Loucy (cell line): ENCODE measurements at regions not wholly inside any gene's neighbourhood (a gene's known extent, or its start where the extent isn't known, plus 50 kb on each side); places are given as distances from the start of the nearest gene placed in this dataset.

Experiments used
- H2AFZ ChIP-seq: fragments of 200-600 bp; sonication (generic); 2 replicates; pipeline ENCODE4 v1.6.0; 2016; ENCODE audit warnings: antibody characterized with exemption, mild to moderate bottlenecking, low read length, moderate library complexity
- H3F3A ChIP-seq: fragments of 200-600 bp; 2 replicates; pipeline ENCODE4 v1.6.0; 2016; ENCODE audit warnings: antibody characterized with exemption, low read depth, mild to moderate bottlenecking
- H3K27me3 ChIP-seq: fragments of 200-600 bp; sonication (generic); 2 replicates; pipeline ENCODE4 v1.6.1; 2014; ENCODE audit warnings: low read length, mild to moderate bottlenecking; ENCODE audit not compliant: insufficient read depth, poor library complexity, severe bottlenecking
- H3K36me3 ChIP-seq: fragments of 200-600 bp; sonication (generic); 2 replicates; pipeline ENCODE4 v1.6.1; 2016; ENCODE audit warnings: low read length; ENCODE audit not compliant: insufficient read depth
- H3K4me1 ChIP-seq: fragments of 200-600 bp; sonication (generic); 2 replicates; pipeline ENCODE4 v1.5.1; 2014; ENCODE audit warnings: low read length, mild to moderate bottlenecking; ENCODE audit not compliant: insufficient read depth, poor library complexity, severe bottlenecking
- H3K4me2 ChIP-seq: fragments of 200-600 bp; sonication (generic); 2 replicates; pipeline ENCODE4 v1.6.0; 2014; ENCODE audit warnings: antibody characterized with exemption, low read length, low read depth, mild to moderate bottlenecking; ENCODE audit not compliant: poor library complexity, severe bottlenecking
- H3K4me3 ChIP-seq: fragments of 200-600 bp; sonication (generic); 2 replicates; pipeline ENCODE4 v1.5.1; 2014; ENCODE audit warnings: low read length, mild to moderate bottlenecking, mixed read lengths; ENCODE audit not compliant: poor library complexity, severe bottlenecking
- H3K79me2 ChIP-seq: fragments of 200-600 bp; sonication (generic); 2 replicates; pipeline ENCODE4 v1.6.1; 2014; ENCODE audit warnings: low read length; ENCODE audit not compliant: insufficient read depth
- H3K9ac ChIP-seq: fragments of 200-600 bp; sonication (generic); 2 replicates; pipeline ENCODE4 v1.6.0; 2014; ENCODE audit warnings: mild to moderate bottlenecking, low read depth, low read length, moderate library complexity; ENCODE audit not compliant: poor library complexity, severe bottlenecking
- H3K9me2 ChIP-seq: fragments of 200-600 bp; sonication (generic); replicated peaks from 2 replicates; pipeline ENCODE4 v1.6.1; 2016; ENCODE audit warnings: low read depth, low read length, mixed read lengths
- H3K9me3 ChIP-seq: fragments of 200-600 bp; sonication (generic); 2 replicates; pipeline ENCODE4 v1.6.1; 2014; ENCODE audit warnings: mild to moderate bottlenecking, antibody characterized with exemption, low read length, low read depth; ENCODE audit not compliant: insufficient read depth
- H4K20me1 ChIP-seq: fragments of 200-600 bp; sonication (generic); 2 replicates; pipeline ENCODE4 v1.6.0; 2014; ENCODE audit warnings: antibody characterized with exemption, low read length, mild to moderate bottlenecking; ENCODE audit not compliant: insufficient read depth, poor library complexity, severe bottlenecking
- EZH2phosphoT487 ChIP-seq: fragments of 200-600 bp; IDR thresholded peaks from 2 replicates; pipeline ENCODE4 v1.6.1; 2018; ENCODE audit warnings: antibody characterized with exemption, mild to moderate bottlenecking, moderate library complexity, borderline replicate concordance
- TF ChIP-seq, protein P1 (sequence below): fragments of 200-600 bp; sonication (generic); conservative IDR thresholded peaks from 2 replicates; pipeline ENCODE4 v1.5.1; 2014; ENCODE audit warnings: mild to moderate bottlenecking, antibody characterized with exemption, low read length

GRCh38 chr15:70357453-70357852 lies 259.7 kb upstream of the TLE3 start:
- H3K9me2 ChIP-seq, result no peaks in the 10 kb centered on the region
- H3K79me2 ChIP-seq, result no peaks in the 10 kb centered on the region
- H4K20me1 ChIP-seq, result no peaks in the 10 kb centered on the region
- H3K4me2 ChIP-seq, result no peak overlapping the region
- no peaks in the 10 kb centered on the region for H3F3A ChIP-seq
- no peak overlapping the region for H3K4me3 ChIP-seq
- H3K4me1 ChIP-seq, result no peaks in the 10 kb centered on the region
- TF ChIP-seq EZH2phosphoT487, result no peak
- TF ChIP-seq, protein P1, sequence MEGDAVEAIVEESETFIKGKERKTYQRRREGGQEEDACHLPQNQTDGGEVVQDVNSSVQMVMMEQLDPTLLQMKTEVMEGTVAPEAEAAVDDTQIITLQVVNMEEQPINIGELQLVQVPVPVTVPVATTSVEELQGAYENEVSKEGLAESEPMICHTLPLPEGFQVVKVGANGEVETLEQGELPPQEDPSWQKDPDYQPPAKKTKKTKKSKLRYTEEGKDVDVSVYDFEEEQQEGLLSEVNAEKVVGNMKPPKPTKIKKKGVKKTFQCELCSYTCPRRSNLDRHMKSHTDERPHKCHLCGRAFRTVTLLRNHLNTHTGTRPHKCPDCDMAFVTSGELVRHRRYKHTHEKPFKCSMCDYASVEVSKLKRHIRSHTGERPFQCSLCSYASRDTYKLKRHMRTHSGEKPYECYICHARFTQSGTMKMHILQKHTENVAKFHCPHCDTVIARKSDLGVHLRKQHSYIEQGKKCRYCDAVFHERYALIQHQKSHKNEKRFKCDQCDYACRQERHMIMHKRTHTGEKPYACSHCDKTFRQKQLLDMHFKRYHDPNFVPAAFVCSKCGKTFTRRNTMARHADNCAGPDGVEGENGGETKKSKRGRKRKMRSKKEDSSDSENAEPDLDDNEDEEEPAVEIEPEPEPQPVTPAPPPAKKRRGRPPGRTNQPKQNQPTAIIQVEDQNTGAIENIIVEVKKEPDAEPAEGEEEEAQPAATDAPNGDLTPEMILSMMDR, result no peak
- H3K9ac ChIP-seq, result no peak overlapping the region
- H3K9me3 ChIP-seq, result no peaks in the 10 kb centered on the region
- H2AFZ ChIP-seq, result no peak overlapping the region
- H3K36me3 ChIP-seq, result no peaks in the 10 kb centered on the region
- no peaks in the 10 kb centered on the region for H3K27me3 ChIP-seq

DNA sequence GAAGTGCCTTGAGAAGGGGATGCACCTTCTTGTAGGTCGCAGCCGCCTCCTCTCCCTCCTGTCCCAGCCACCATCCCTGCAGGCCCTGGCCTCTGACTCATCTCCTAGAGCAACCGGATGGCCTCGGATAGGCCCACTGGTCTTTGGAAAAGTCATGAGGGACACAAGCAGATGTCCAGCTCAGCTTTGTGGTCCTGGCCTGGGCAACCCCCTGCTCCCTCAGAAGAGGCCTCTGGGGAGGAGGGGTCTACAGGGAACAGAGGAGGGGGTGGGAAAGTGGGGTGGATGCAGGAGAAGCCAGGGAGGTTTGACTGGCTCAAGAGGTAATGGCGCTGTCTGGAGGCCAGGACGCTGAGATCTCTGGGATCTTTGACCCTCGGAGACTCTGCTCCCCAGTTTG lies 259.2 kb upstream of the TLE3 start:
- no peaks in the 10 kb centered on the region for H3K36me3 ChIP-seq
- no peaks in the 10 kb centered on the region for H4K20me1 ChIP-seq
- no peak overlapping the region for H3K4me2 ChIP-seq
- no peak overlapping the region for H3K9ac ChIP-seq
- H3K79me2 ChIP-seq, result no peaks in the 10 kb centered on the region
- no peaks in the 10 kb centered on the region for H3F3A ChIP-seq
- H2AFZ ChIP-seq, result no peak overlapping the region
- H3K9me2 ChIP-seq, result no peaks in the 10 kb centered on the region
- H3K9me3 ChIP-seq, result no peaks in the 10 kb centered on the region
- no peak overlapping the region for H3K4me3 ChIP-seq
- TF ChIP-seq EZH2phosphoT487, result no peak
- TF ChIP-seq, protein P1, result no peak
- no peaks in the 10 kb centered on the region for H3K4me1 ChIP-seq
- H3K27me3 ChIP-seq, result no peaks in the 10 kb centered on the region

DNA sequence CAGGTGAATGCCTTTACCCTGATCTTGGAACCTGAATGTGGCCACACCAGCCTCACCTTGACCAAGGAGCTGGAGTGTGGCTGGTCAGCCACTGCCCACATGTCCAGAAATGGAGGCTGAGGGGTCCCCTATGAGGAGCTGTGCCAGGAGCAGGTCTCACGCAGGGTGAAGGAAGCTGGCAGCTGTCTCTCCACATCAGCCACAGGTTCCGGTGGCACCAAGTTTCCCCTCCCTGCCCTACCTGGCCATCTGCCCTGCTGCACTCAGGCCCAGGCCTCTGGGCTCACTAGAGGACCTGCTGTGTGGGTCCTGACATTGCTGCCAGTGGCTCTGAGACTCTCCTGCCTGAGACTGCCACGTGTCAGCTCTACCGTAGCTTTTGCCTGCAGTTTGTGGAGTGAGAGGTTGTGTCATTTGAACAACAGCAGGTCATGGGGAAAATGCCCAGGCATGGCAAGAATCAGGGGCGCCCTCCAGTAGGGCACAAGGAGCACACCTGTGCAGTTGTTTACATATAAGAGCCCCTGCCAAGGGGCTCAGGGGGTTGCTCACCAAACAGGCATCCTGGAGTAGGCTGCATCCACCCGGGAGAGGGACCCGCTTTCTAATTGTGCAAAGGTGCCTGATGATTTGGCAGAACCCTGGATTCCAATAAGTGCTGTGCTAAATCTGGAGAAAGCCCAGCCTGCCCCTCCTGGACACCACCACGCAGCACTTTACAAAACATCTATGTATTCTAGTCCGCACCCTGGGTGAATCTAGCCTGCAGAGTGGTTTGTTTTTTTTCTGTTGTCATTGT lies 258.5 kb upstream of the TLE3 start:
- Histone ChIP-seq H3K4me2 (no peak overlapping the region), H3K27me3 (no peaks in the 10 kb centered on the region), H2AFZ (no peak overlapping the region), H3K9ac (no peak overlapping the region), H3K4me3 (no peak overlapping the region), H3K9me2 (no peaks in the 10 kb centered on the region), H3K4me1 (no peaks in the 10 kb centered on the region), H3K9me3 (no peaks in the 10 kb centered on the region), H3F3A (no peaks in the 10 kb centered on the region), H3K79me2 (no peaks in the 10 kb centered on the region), H4K20me1 (no peaks in the 10 kb centered on the region), H3K36me3 (no peaks in the 10 kb centered on the region)
- TF ChIP-seq, protein P1, result no peak
- no peak for TF ChIP-seq EZH2phosphoT487
